HG03558 (cell line): ENCODE measurements at regions not wholly inside any gene's neighbourhood (a gene's known extent, or its start where the extent isn't known, plus 50 kb on each side); places are given as distances from the start of the nearest gene placed in this dataset.
"Not testable (repeated sequence)": the region's sequence is repeated elsewhere in the genome, so short reads cannot be mapped to it uniquely, and the experiment has no call there.

Experiments used
- ATAC-seq: cut with Tn5 transposase; IDR thresholded peaks from one replicate; pipeline ENCODE4 v1.9.1; 2021; ENCODE audit warnings: moderate number of reproducible peaks; ENCODE audit not compliant: unreplicated experiment; ENCODE audit errors: extremely low read depth

DNA sequence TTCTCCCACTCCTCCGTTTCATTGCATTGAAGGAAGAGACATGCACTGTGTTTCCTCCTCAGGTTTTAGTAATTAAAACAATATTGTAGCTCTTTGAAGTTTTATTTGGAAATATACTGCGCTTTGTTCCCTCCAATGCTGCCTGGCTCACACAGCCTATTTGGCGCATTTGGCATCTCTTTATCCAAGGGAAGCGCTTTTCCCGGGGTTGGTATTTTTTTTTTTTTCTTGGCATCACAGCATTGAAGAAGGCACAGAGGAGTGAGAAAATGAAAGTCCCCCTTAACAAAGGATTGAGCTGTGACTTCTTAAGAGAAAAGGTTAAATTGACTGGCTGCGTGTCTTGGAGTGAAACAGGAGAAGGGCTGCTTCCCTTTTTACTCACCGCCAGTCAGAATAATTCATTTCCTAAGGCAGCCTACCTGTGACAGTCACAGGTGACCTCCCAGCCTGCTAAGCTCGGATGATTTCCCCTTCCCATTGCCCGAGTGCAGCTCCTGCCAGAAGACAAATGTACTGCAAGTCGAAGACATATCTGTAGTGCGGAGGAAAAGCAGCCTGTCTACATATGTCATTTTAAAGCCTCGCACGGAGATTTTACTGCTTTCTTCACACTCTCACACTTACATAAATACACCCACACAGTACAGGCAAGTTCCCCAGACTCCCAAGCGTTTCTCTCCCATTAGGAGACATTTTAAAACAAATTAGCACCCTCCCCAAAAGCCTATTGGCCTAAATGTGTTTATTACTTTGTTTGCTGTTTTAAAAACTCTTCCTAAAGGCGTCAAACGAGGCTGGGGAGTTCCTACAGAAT is 665.5 kb upstream of the ZNF608 start:
- ATAC-seq, result peak; percentile 26

DNA sequence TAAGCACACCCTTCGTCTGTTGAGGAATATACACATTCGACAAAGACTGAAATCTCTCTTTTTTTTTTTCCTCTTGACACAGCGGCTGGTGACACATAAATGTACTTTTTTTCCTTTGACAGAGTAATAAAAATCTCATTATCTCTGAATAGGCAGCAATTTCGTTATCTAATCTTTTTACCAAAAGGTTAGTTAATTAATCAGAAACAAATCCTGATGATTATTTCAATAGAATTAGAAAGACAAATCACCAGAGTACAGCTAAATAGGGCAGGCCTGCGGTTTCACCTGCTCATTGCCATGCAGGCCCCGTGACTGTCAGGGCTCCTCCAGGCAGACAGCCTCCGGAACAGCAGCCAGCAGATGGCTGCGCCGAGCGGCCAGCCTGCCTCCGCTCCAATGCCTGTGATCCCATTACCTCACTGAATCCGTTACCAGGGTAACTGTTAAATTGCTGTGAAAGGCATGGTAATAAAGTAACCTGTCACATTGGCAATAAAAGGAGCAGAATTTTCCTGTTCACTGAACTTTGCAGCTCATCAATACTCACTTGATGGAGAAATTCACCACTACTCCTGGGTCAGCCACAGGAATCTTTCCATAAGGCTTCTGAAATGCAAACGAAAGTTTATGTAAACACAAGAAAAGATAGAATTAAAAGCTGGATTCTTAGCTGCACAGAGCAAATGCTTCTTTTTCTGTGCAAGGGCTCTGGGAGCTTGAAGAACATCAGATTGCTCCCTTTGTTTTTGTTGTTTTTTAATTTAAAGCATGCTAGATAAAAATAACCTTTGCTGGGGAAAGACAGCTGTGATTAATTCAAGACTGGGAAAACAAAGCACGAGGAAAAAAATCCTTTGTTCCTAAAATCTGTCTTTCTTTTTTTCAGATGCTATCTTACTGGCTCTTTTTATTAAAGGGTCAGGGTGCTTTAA is 666.4 kb upstream of the ZNF608 start:
- peak; percentile 23 for ATAC-seq

DNA sequence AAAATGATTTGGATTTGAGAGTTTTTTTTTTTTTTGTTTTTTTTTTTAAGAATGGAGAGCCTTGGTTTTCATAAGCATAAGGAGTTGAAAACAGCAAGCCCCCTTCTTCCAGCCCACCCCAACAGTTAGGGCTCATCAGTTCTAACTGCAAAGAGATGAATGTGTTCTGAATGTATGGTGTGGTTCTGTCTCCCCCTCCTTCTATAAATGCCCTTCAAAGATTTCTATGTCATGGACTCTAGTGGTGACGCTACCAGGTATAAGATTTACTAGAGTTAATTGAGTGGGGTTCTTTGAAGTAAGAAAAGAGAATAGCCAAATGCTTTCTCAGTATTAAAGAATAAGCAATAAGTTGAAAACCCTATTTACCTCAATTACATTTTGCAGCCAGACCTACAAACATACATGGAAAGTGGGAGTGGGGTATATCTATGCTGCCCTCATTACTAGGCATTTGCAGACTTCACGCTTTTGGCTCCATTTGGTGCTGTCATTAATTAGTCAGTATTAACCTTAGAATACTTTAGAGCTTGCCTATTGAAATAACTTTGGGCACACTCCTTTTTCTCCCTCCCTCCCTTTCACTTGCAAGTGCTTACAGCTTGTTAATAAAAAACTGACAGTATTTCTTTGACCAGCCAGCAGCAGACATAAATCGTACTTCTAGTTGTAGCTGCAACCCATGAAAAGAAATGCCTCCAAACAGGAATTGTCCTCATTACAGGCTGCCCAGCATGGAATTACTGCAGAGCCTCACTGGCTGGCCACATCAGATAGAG is 667.2 kb upstream of the ZNF608 start:
- ATAC-seq, result no peak

DNA sequence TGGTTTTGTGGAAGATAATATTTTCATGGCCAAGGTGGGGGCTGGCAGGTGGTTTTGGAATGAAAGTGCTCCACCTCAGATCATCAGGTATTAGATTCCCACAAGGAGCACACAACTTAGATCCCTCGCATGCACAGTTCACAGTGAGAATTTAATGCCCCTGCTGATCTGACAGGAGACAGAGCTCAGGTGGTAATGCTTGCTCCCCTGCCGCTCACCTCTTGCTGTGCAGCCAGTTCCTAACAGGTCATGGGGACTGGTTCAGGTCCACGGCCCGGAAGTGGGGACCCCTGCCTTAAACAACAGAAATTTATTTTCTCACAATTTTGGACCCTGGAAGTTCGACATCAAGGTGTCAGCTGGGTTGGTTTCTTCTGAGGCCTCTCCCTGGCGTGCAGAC is 668.7 kb upstream of the ZNF608 start:
- ATAC-seq, result no peak

DNA sequence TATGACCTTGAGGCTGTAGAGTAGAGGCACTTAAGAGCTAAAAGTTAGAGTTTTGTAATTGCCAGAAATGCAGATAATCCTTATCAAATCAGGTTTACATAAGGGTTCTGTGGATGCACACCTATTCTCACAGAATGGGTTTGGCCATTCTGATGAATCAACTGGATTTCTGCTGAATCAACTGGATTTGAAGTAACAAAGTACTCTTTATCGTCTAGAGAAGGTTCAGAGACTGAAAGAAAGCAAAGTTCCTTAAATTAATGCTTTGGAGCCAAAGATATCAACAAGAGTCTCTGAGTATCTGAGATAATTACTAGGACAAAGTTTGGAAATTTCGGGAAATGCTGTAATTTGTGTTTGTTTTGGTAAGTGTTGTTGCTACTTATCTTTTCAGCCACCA is 669.6 kb upstream of the ZNF608 start:
- no peak for ATAC-seq

DNA sequence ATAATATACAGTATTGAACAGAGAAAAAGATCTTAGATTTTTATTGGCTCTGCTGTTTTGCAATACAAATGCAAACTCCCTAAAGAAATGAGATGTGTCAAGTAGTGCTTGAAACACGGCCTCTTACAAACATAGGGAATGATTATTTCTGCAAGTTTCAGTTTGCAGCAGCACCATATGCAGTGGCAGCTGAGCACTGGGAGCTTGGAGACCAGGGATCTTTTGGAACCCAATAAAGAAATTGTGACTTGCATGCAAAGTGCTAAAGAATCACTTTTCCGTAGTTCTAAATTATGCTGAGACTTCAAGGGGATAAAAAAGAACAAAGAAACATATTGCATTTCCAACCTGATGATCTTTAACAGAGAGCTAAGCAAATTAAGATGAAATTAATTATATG is 674.6 kb upstream of the ZNF608 start:
- no peak for ATAC-seq

DNA sequence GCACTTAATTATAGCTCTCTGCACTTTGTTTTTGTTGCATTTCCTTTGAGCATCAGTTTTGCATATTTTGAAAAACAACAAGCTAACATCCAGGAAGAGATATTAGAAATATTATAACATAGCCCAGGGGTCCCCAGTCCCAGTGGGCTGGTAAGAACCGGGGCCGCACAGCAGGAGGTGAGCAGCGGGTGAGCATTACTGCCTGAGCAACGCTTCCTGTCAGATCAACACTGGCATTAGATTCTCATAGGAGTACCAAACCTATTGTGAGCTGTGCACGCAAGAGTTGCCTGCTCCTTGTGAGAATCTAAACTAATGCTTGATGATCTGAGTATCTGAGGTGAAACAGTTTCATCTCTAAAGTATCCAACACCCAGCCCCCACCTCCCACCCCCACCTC is 675.9 kb upstream of the ZNF608 start:
- ATAC-seq, result no peak

DNA sequence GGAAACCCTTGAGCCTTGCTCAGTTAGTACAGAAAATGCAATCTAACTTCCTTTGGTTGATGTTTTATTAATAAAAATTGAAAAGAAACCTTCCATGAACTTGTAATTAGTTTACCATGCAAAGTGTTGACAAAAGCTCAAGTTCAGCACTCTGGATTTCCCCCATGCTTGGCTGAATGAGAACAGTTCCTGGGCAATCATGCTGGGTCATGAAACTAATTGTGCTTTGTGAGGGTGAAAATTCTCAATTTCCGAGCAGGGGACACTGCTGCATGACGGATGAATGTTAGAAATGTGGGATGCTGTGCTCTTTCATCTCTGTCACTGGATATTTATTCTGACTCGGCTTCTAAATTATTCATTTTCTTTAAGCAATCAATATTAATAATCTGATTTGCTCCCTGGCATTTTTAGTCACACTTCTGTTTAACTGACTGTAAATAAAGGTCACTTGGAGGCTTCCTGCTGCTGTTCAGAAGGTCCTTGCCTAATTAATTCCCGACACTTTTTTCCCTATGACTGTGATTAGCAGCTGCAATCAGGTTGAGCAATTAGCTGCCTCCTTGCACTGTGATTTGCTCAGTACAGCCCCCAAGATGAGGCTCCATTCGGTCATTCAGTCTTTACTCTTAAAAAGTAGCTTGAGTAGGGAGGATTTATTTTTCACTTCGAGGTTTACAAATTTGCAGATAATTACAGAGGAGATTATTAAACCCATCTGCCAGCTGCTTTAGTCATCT is 678.1 kb upstream of the ZNF608 start:
- no peak for ATAC-seq

DNA sequence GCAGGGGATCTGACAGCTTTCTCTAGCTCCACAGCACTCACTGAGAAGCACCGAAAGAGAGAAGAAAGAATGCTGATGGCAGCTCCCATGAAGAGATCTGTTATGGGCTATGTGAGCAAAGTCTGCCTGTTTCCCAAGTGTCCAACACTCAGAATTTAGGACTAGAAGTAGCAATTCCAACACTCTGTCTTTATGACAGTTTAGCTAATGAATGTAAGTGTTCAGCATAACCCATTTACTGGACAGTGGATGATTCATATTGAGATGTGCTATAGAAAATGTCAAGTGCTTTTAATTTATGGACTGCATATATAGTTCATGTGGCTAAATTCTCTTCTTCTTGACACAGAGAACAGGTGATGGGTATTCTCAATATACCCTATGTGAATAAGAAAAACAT is 683.1 kb upstream of the ZNF608 start:
- ATAC-seq, result no peak

DNA sequence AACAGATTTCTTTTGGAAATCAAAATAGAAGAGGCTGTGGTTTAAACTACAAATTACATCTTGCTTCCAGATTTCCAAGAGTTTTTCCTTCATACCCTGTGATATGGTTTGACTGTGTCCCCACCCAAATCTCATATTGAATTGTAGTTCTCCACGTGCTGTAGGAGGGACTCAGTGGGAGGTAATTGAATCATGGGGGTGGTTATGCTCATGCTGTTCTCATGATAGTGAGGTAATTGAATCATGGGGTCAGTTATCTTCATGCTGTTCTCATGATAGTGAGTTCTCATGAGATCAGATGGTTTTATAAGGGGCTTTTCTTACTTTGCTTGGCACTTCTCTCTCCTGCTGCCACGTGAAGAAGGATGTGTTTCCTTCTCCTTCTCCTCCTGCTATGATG is 687.0 kb upstream of the ZNF608 start:
- no peak for ATAC-seq

DNA sequence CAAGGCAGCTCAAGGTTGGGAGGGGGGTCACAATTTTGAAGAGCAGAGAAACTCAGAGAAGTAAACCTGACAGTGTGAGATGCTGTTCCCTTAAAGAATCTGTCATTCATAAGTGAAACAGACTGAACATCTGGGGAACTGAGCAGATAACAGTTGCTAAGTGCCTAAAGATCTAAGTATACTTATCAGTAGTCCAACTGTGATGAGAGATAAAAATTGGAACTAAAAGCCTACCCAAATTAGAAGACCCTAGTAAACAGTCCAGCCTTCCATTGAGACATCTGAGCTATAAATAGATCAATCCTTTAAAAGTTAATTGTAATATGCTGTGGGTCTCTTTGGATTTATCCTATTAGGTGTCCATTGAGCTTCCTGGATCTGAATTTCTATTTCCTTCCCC is 692.8 kb upstream of the ZNF608 start:
- no peak for ATAC-seq

DNA sequence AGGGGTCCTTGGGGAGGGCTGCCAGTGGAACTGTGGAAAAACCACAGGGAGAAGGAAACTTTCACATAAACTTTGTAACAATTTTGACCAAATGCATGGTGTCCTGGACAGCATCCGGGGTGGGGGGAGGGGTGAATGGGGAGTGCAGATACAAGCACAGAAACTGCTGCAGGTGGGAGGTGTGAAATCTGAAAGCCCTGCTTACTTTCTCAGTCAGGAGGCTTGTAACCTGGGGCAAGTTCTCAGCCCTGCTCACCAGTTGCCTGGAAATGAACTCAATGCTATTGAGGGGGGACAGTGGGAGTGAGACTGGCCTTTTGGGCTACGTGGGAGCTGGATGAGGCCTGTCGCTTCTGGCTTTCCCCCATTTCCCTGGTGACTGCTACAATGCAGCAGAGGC is 694.5 kb upstream of the ZNF608 start:
- ATAC-seq, result no peak

DNA sequence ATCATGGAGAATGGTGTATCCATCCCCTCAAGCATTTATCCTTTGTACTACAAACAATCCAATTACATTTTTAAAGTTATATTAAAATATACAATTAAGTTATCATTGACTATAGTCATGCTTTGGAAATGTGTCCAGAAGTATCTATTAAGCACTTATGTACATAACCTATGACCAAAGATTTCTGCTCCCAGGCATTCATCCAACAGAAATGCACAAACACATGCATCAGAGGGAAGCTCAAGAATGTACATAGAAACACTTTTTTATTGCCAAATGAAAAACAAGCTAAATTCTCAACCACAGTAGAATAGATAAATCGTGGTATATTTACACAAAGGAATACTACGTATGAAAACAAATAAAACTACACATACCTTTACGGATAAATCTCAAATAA is 700.5 kb upstream of the ZNF608 start:
- no peak for ATAC-seq

DNA sequence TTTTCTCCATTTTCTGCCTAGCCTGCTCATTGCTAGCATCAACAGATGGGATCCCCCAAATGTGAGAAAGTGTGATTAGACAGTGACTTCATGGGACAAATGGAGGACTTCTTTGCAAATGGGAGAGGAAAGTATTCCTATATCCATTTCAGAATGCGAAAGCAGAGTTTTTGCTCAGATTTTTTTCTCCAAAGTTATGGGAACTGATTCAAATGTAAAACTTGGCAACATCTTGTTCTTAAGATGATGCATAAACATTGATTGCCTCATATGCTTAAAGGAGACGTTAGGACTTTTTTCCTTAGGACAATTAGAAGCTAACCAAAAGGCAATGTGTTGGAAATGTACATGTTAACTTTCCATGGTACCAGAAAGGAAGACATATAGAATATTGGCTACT is 704.3 kb upstream of the ZNF608 start:
- no peak for ATAC-seq

DNA sequence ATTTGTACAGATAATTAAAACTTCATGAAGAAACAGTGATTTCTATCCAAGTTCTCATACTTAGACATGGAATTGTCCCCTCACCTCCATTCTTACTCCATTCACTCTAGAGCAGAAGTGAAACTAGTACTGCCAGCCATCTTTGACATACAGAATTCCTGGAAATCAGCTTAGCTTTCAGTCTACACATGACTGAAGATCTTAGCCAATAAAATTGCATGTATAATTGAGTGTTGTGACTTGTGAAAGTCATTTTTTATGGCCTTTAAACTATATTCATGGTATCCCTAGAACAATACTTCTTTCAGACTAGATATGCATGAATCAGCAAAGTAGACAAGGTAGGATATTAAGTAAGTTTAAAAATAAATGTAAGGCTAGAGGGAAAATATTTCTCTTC is 705.2 kb upstream of the ZNF608 start:
- no peak for ATAC-seq

DNA sequence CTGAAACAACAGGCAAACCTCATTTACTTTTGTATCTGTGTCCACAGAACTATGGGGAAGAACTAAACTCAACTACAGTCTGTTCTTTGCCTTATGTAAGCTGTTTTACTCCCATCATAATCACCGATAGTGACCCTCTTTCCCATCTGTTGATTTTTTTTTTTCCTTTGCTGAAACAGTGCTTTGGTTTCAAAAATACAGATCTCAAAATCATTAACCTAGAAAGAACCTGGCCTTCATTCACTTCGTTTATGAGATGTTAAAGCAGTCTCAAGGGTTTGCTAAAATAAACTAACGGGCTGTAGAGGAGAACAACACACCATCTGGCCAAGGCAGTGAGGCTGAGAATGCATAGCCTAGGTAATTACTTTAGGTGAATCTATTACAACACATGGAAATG is 706.6 kb upstream of the ZNF608 start:
- no peak for ATAC-seq

DNA sequence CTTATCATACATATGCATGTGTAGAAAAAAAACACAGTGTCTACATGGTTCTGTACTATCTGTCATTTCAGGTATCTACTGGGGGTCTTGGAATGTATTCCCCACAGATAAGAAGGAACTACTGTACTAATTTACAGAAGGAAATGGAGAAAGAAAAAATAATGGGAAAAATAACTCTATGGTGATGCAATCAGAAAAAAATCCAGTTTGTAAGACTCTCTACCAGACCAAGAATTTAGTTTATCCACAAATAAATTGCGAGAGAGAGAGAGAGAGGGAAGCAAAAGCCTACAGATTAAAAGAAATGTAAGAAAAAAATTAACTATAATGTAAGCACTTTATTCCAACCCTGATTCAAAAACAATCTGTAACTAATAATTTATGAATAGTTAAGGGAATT is 708.6 kb upstream of the ZNF608 start:
- ATAC-seq, result no peak

DNA sequence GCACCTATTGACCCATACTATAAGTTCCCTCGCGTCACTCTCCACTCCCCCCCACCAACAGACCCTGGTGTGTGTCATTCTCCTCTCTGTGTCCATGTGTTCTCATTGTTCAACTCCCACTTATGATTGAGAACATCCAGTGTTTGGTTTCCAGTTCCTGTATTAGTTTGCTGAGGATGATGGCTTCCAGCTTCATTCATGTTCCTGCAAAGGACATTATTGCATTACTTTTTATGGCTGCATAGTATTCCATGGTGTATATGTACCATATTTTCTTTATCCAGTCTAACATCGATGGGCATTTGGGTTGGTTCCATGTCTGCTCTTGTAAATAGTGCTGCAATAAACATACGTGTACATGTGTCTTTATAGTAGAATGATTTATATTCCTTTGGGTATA is 709.6 kb upstream of the ZNF608 start:
- not testable (repeated sequence) for ATAC-seq

DNA sequence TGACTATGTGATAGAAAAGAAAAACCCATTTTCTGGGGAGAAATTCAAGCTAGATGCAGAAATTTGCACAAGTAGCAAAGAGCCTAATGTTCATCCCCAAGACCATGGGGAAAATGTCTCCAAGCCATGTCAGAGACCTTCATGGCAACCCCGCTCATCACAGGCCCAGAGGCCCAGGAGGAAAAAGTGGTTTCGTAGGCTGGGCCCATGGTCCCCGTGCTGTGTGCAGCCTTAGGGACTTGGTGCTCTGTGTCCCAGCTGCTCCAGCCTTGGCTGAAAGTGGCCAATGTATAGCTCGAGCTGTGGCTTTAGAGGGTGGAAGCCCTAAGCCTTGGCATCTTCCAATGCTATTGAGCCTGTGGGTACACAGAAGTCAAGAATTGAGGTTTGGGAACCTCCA is 711.2 kb upstream of the ZNF608 start:
- no peak for ATAC-seq

DNA sequence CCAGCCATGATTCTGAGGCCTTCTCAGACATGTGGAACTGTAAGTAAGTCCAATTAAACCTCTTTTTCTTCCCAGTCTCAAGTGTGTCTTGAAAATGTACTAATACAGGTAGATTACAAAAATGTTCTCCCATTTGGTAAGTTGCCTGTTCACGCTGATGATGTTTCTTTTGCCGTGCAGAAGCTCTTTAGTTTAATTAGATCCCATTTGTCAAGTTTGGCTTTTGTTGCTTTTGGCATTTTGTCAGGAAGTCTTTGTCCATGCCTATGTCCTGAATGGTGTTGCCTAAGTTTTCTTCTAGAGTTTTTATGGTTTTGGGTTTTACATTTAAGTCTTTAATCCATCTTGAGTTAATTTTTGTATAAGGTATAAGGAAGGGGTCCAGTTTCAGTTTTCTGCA is 712.5 kb upstream of the ZNF608 start:
- ATAC-seq, result not testable (repeated sequence)
